Endothelial cell of umbilical vein (primary cell): ENCODE measurements at regions not wholly inside any gene's neighbourhood (a gene's known extent, or its start where the extent isn't known, plus 50 kb on each side); places are given as distances from the start of the nearest gene placed in this dataset.

Experiments
- BruUV-seq: library from RNA; stranded (reverse); fragments of 400-500 nt; replicated peaks from 2 replicates; lab custom pipeline; 2021; lab: Mats Ljungman, UMichigan
- CTCF ChIA-PET: fragments of 300-600, 350-600 bp; sonication (Branson Sonifier 250); formaldehyde crosslinking; loops from one replicate; lab custom pipeline; 2021; ENCODE audit warnings: antibody characterized with exemption, inconsistent platforms; lab: Charles Lee
- POLR2A ChIA-PET: fragments of 300-600, 350-600 bp; sonication (Branson Sonifier 250); formaldehyde crosslinking; loops from one replicate; lab custom pipeline; 2021; ENCODE audit warnings: antibody characterized with exemption, inconsistent platforms; lab: Charles Lee
- DNase-seq: peaks from one replicate; pipeline ENCODE4 v3.0.0-alpha.2; 2011; ENCODE audit warnings: low read depth, low spot score
- FAIRE-seq: peaks from 2 replicates; lab custom pipeline; 2011; peaks lifted over from hg19 to GRCh38; lab: Jason Lieb, UNC
- H2AFZ ChIP-seq: 2 replicates; pipeline ENCODE4 v1.6.0; 2012; ENCODE audit warnings: low read depth, low read length, control low read depth, inconsistent platforms
- H3K27ac ChIP-seq: 2 replicates; pipeline ENCODE4 v1.5.1; 2011; ENCODE audit warnings: low read depth, mild to moderate bottlenecking, control low read depth, low read length, moderate library complexity; ENCODE audit not compliant: insufficient read depth
- H3K27me3 ChIP-seq, 2 experiments: 2 replicates each; pipeline versions ENCODE4 v1.6.0 to v1.6.1; 2011; ENCODE audit warnings: low read length in 2 of 2, mixed read lengths in 1 of 2; ENCODE audit not compliant: control insufficient read depth in 2 of 2, insufficient read depth in 2 of 2
- H3K36me3 ChIP-seq, 2 experiments: 2 replicates in 1 of 2; 3 replicates in 1 of 2; pipeline ENCODE4 v1.5.1; 2011; ENCODE audit warnings: low read length in 2 of 2, mild to moderate bottlenecking in 1 of 2, moderate library complexity in 1 of 2; ENCODE audit not compliant: control insufficient read depth in 2 of 2, insufficient read depth in 2 of 2; ENCODE audit errors: extremely low read depth in 1 of 2
- H3K4me1 ChIP-seq: 3 replicates; pipeline ENCODE4 v1.5.1; 2011; ENCODE audit warnings: mild to moderate bottlenecking, low read length; ENCODE audit not compliant: control insufficient read depth, insufficient read depth; ENCODE audit errors: extremely low read depth
- H3K4me2 ChIP-seq: 2 replicates; pipeline ENCODE4 v1.6.1; 2011; ENCODE audit warnings: low read length, control low read depth, mixed read lengths; ENCODE audit not compliant: insufficient read depth
- H3K4me3 ChIP-seq, 3 experiments: fragments of 200-600 bp in 1 of 3; sonication (generic), shearing (Covaris generic) in 1 of 3; replicated peaks in 1 of 3; 2 replicates each; pipeline ENCODE4 v1.5.1; 2011 to 2016; ENCODE audit warnings: control low read depth in 3 of 3, low read length in 3 of 3, mild to moderate bottlenecking in 2 of 3, inconsistent platforms in 1 of 3, low read depth in 1 of 3, moderate library complexity in 1 of 3; ENCODE audit not compliant: insufficient read depth in 1 of 3
- H3K79me2 ChIP-seq: 2 replicates; pipeline ENCODE4 v1.6.0; 2012; ENCODE audit warnings: low read length, inconsistent platforms; ENCODE audit not compliant: control insufficient read depth, insufficient read depth
- H3K9ac ChIP-seq: replicated peaks from 2 replicates; pipeline ENCODE3; 2011; ENCODE audit warnings: low read length, control low read depth; ENCODE audit not compliant: insufficient read depth; ENCODE audit errors: extremely low read depth
- H3K9me1 ChIP-seq: replicated peaks from 3 replicates; pipeline ENCODE4 v1.6.0; 2011; ENCODE audit warnings: mild to moderate bottlenecking, low read length; ENCODE audit not compliant: control insufficient read depth, insufficient read depth; ENCODE audit errors: extremely low read depth
- H3K9me3 ChIP-seq: replicated peaks from 2 replicates; pipeline ENCODE4 v1.5.1; 2012; ENCODE audit warnings: low read length, inconsistent platforms; ENCODE audit not compliant: control insufficient read depth, insufficient read depth
- H4K20me1 ChIP-seq: replicated peaks from 2 replicates; pipeline ENCODE3; 2011; ENCODE audit warnings: mild to moderate bottlenecking, low read length; ENCODE audit not compliant: control insufficient read depth, insufficient read depth; ENCODE audit errors: extremely low read depth
- CTCF ChIP-seq, 2 donors: IDR thresholded peaks; 1 replicate in 1 of 2; 2 replicates in 1 of 2; pipeline ENCODE4 v1.5.1; 2011; ENCODE audit warnings: low read length in 2 of 2, mild to moderate bottlenecking in 2 of 2, moderate library complexity in 2 of 2, control low read depth in 1 of 2, inconsistent platforms in 1 of 2, low read depth in 1 of 2; ENCODE audit not compliant: insufficient read depth in 1 of 2; ENCODE audit errors: extremely low read depth in 1 of 2
- EZH2 ChIP-seq: IDR thresholded peaks from 2 replicates; pipeline ENCODE4 v1.6.1; 2012; ENCODE audit warnings: borderline replicate concordance, low read depth, mild to moderate bottlenecking, moderate library complexity, low read length, inconsistent platforms; ENCODE audit not compliant: severe bottlenecking
- FOS ChIP-seq: IDR thresholded peaks from 2 replicates; pipeline ENCODE4 v1.6.1; 2011; ENCODE audit warnings: mild to moderate bottlenecking, low read length, moderate library complexity, borderline replicate concordance; ENCODE audit not compliant: insufficient read depth
- GATA2 ChIP-seq: IDR thresholded peaks from 2 replicates; pipeline ENCODE4 v1.7.0; 2011; ENCODE audit warnings: low read depth, mild to moderate bottlenecking, moderate library complexity, mixed read lengths, low read length; ENCODE audit not compliant: insufficient read length, insufficient read depth
- JUN ChIP-seq: IDR thresholded peaks from 2 replicates; pipeline ENCODE4 v1.6.1; 2011; ENCODE audit warnings: borderline replicate concordance, low read depth; ENCODE audit not compliant: insufficient read length, insufficient read depth
- MAX ChIP-seq: IDR thresholded peaks from 2 replicates; pipeline ENCODE4 v1.6.1; 2011; ENCODE audit not compliant: insufficient read depth, insufficient read length
- MYC ChIP-seq: IDR thresholded peaks from one replicate; pipeline ENCODE4 v1.6.1; 2011; ENCODE audit warnings: mild to moderate bottlenecking, low read depth, low read length
- POLR2A ChIP-seq: IDR thresholded peaks from 2 replicates; pipeline ENCODE4 v1.6.1; 2012; ENCODE audit warnings: low read depth, mild to moderate bottlenecking, control low read depth, low read length
- POLR2AphosphoS5 ChIP-seq: IDR thresholded peaks from 2 replicates; pipeline ENCODE4 v1.6.1; 2012; ENCODE audit warnings: low read depth, mild to moderate bottlenecking, control low read depth, low read length, moderate library complexity; ENCODE audit not compliant: insufficient read depth
- dilution Hi-C: fragments of 300-500 bp; cut with MboI; formaldehyde crosslinking; loops from one replicate; pipeline ENCODE4 v1.15.0; 2019; ENCODE audit warnings: low sequenced_read_pairs; ENCODE audit not compliant: extremely low pct_ligation_motif_present
- intact Hi-C: fragments of 100-400 bp; cut with micrococcal nuclease; formaldehyde crosslinking; loops from one replicate; pipeline ENCODE4 v1.10.0; 2022

GRCh38 chr2:236940497-236940896 is 145.2 kb upstream of the COPS8 start:
- no TSS peak for BruUV-seq
- TF ChIP-seq FOS, result no peak
- TF ChIP-seq GATA2, result no peak
- Histone ChIP-seq H3K9me3 (no peaks in the 10 kb centered on the region), H3K4me2 (no peak overlapping the region), H3K9me1 (no peaks in the 10 kb centered on the region), H3K27ac (no peak overlapping the region), H3K27me3 (no peaks in the 10 kb centered on the region), H2AFZ (no peak overlapping the region), H3K9ac (no peak overlapping the region), H3K4me3 (no peak overlapping the region), H3K4me1 (peaks cover 4% of the 10 kb centered on the region), H3K36me3 (no peaks in the 10 kb centered on the region), H4K20me1 (no peaks in the 10 kb centered on the region), H3K79me2 (no peaks in the 10 kb centered on the region)
- FAIRE-seq (no peak), DNase-seq (no peak)
- ChIA-PET CTCF (no interaction called here), POLR2A (no interaction called here)
- dilution Hi-C loops, result no loop called here
- intact Hi-C loops, result no loop called here

GRCh38 chr2:236940916-236941520 is 144.7 kb upstream of the COPS8 start:
- CTCF ChIA-PET, result no interaction called here
- no peak for FAIRE-seq

More at GRCh38 chr2:236940916-236941520, 144.7 kb upstream of the COPS8 start:
- Histone ChIP-seq H3K4me3 (no peak overlapping the region), H2AFZ (no peak overlapping the region), H3K4me2 (no peak overlapping the region), H3K36me3 (no peaks in the 10 kb centered on the region), H3K27me3 (no peaks in the 10 kb centered on the region), H4K20me1 (no peaks in the 10 kb centered on the region), H3K9me3 (no peaks in the 10 kb centered on the region), H3K27ac (no peak overlapping the region), H3K9ac (no peak overlapping the region), H3K79me2 (no peaks in the 10 kb centered on the region), H3K9me1 (no peaks in the 10 kb centered on the region), H3K4me1 (peaks cover 4% of the 10 kb centered on the region)
- POLR2A ChIA-PET, result no interaction called here
- BruUV-seq, result no TSS peak
- no peak for DNase-seq
- TF ChIP-seq MAX (no peak), POLR2A (no peak), MYC (no peak), GATA2 (no peak), JUN (no peak), POLR2AphosphoS5 (no peak), CTCF (IDR thresholded peaks at IDR 0.05; ENCODE audit: extremely low read depth in 1 of 2, insufficient read depth in 1 of 2, low read depth in 1 of 2, low read length in 2 of 2) (no peak), EZH2 (no peak), FOS (no peak)
- intact Hi-C loops (no loop called here), dilution Hi-C loops (no loop called here)
